ENCODE measurements at regions not wholly inside any gene's neighbourhood (a gene's known extent, or its start where the extent isn't known, plus 50 kb on each side); places are given as distances from the start of the nearest gene placed in this dataset.
A peak's percentile ranks its signal among the peaks of the same experiment; 100 is the strongest.
"Not testable (repeated sequence)": the region's sequence is repeated elsewhere in the genome, so short reads cannot be mapped to it uniquely, and the experiment has no call there.

- no peak for DNase-seq
Observed at GRCh38 chr11:90722552-90723190, 499.8 kb upstream of the CHORDC1 start.

- no peak for DNase-seq
Observed at GRCh38 chr11:90717522-90717921, 494.7 kb upstream of the CHORDC1 start.

- DNase-seq, result no peak
Observed at GRCh38 chr11:90705661-90706060, 482.8 kb upstream of the CHORDC1 start.

GRCh38 chr11:90704510-90704909, 481.7 kb upstream of the CHORDC1 start:
- DNase-seq, result no peak

- no peak for DNase-seq
Observed at GRCh38 chr11:90701716-90702115, 478.9 kb upstream of the CHORDC1 start.

GRCh38 chr11:90700789-90701439, 478.1 kb upstream of the CHORDC1 start:
- DNase-seq, result peak; percentile 32

- DNase-seq, result no peak
Observed at GRCh38 chr11:90699791-90700400, 477.0 kb upstream of the CHORDC1 start.

- no peak for DNase-seq
Observed at GRCh38 chr11:90698238-90698637, 475.4 kb upstream of the CHORDC1 start.

- DNase-seq, result not testable (repeated sequence)
Observed at GRCh38 chr11:90675496-90675895, 452.6 kb upstream of the CHORDC1 start.

- DNase-seq, result no peak
Observed at GRCh38 chr11:90669094-90669493, 446.2 kb upstream of the CHORDC1 start.

- no peak for DNase-seq
Observed at GRCh38 chr11:90668502-90668901, 445.7 kb upstream of the CHORDC1 start.

GRCh38 chr11:90661233-90661632, 438.4 kb upstream of the CHORDC1 start:
- no peak for DNase-seq

GRCh38 chr11:90656171-90656570, 433.3 kb upstream of the CHORDC1 start:
- no peak for DNase-seq

- no peak for DNase-seq
Observed at GRCh38 chr11:90650153-90650552, 427.3 kb upstream of the CHORDC1 start.

GRCh38 chr11:90646706-90647105, 423.9 kb upstream of the CHORDC1 start:
- DNase-seq, result no peak

GRCh38 chr11:90646266-90646665, 423.4 kb upstream of the CHORDC1 start:
- no peak for DNase-seq

GRCh38 chr11:90639461-90639993, 416.7 kb upstream of the CHORDC1 start:
- peak; percentile 4 for DNase-seq

GRCh38 chr11:90635886-90636285, 413.0 kb upstream of the CHORDC1 start:
- DNase-seq, result no peak

- DNase-seq, result no peak
Observed at GRCh38 chr11:90635151-90635550, 412.3 kb upstream of the CHORDC1 start.

GRCh38 chr11:90630176-90630575, 407.3 kb upstream of the CHORDC1 start:
- no peak for DNase-seq

- DNase-seq, result no peak
Observed at GRCh38 chr11:90629229-90629806, 406.5 kb upstream of the CHORDC1 start.

GRCh38 chr11:90614318-90614717, 391.5 kb upstream of the CHORDC1 start:
- no peak for DNase-seq

GRCh38 chr11:90613037-90613436, 390.2 kb upstream of the CHORDC1 start:
- not testable (repeated sequence) for DNase-seq

- no peak for DNase-seq
Observed at GRCh38 chr11:90606721-90607120, 383.9 kb upstream of the CHORDC1 start.
